ENCODE measurements at regions not wholly inside any gene's neighbourhood (a gene's known extent, or its start where the extent isn't known, plus 50 kb on each side); places are given as distances from the start of the nearest gene placed in this dataset.

GRCh38 chr15:62684123-62684808 lies 358.3 kb upstream of the TPM1 start:
- TF ChIP-seq POLR2A (IDR thresholded peaks at IDR 0.05) (no peak), CTCF (IDR thresholded peaks at IDR 0.05 in 8 of 11, conservative IDR thresholded peaks at IDR 0.05 in 3 of 11) (no peak)
